HG03521 (cell line): ENCODE measurements at regions not wholly inside any gene's neighbourhood (a gene's known extent, or its start where the extent isn't known, plus 50 kb on each side); places are given as distances from the start of the nearest gene placed in this dataset.
"Not testable (repeated sequence)": the region's sequence is repeated elsewhere in the genome, so short reads cannot be mapped to it uniquely, and the experiment has no call there.

Experiments
- ATAC-seq: cut with Tn5 transposase; IDR thresholded peaks from one replicate; pipeline ENCODE4 v1.9.1; 2021; ENCODE audit warnings: mild to moderate bottlenecking, moderate library complexity; ENCODE audit not compliant: unreplicated experiment

DNA sequence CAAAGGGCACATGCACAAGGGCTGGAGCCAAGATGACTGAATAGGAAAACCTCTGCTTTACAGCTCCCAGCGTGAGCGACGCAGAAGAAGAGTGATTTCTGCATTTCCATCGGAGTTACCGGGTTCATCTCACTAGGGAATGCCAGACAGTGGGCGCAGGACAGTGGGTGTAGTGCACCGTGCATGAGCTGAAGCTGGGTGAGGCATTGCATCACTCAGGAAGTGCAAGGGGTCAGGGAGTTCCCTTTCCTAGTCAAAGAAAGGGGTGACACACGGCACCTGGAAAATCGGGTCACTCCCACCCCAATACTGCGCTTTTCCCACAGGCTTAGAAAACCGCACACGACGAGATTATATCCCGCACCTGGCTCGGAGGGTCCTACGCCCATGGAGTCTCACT lies 64.5 kb upstream of the HTR1E start:
- ATAC-seq: not testable (repeated sequence)

DNA sequence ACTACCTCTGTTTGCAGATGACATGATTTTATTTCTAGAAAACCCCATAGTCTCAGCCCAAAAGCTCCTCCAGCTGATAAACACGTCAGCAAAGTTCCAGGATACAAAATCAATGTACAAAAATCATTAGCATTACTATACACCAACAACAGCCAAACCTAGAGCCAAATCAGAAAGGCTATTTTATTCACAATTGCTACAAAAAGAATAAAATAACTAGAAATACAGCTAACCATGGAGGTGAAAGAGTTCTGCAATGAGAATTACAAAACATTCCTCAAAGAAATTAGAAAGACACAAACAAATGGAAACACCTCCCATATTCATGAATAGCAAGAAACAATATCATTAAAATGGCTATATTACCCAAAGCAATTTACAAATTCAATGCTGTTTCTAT lies 65.6 kb upstream of the HTR1E start:
- ATAC-seq: no peak

DNA sequence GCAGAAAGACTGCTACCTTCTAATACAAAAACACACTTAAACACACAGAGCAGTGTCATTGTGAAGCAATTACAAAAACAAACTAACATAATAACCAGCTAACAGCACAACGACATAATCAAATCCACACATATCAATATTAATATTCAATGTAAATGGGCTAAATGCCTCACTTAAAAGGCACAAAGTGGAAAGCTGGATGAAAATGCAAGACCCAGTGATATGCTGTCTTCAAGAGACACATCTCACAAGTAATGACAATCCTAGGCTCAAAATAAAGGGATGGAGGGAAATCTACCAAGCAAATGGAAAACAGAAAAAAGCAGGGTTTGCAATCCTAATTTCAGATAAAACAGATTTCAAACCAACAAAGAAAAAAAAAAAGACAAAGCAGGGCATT lies 67.8 kb upstream of the HTR1E start:
- no peak for ATAC-seq

DNA sequence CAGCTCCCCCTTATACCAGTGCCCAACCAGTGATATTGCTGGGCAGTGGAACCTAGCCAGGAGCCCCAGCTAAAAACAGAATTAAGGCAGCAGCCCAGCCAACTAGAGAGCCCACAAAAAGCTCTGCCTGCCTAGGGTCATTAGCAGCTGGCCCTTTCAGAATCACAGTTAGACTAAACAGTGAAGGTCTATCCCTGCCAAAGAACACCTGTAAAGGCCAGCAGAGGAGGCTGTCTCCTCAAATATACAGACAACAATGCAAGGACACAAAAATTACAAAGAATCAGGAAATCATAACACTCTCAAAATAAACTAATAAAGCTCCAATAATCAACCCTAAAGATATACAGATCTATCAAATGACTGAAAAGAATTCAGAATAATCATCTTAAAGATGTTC lies 77.8 kb upstream of the HTR1E start:
- no peak for ATAC-seq

DNA sequence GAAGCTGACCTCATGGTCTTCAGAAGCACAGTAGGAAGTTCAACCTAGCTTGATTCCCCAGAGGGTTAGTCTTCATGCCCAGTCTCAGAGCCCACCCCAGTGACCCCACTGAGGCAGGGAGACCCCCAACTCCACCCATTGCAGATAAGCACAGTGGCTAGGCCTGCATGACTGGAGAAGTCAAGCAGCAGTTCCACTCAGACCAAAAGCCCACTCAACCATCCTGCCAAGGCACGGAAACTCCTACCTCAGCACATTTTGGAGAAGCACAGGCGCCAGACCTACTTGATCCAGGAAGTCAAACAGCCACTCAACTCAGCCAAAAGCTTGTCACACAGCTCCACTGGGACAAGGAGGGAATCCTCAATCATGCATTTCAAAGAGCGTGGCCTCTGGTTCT lies 78.4 kb upstream of the HTR1E start:
- no peak for ATAC-seq

DNA sequence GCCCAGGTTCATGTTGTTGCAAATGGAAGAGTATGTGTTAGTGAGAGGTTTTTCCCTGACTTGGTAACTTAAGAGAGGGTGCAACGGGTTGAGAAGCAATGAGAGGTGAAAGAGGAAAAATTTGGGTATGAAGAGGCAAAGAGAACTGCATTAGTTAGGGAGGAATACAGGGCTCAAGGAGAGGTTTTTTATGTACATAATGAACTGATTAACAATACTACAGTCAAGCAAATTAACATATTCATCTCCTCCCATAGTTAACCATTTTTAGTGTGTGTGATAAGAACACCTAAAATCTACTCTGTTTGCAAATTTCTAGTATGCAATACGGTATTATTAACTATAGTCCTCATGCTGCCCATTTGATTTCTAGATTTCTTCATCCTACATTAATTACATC lies 79.5 kb upstream of the HTR1E start:
- no peak for ATAC-seq

DNA sequence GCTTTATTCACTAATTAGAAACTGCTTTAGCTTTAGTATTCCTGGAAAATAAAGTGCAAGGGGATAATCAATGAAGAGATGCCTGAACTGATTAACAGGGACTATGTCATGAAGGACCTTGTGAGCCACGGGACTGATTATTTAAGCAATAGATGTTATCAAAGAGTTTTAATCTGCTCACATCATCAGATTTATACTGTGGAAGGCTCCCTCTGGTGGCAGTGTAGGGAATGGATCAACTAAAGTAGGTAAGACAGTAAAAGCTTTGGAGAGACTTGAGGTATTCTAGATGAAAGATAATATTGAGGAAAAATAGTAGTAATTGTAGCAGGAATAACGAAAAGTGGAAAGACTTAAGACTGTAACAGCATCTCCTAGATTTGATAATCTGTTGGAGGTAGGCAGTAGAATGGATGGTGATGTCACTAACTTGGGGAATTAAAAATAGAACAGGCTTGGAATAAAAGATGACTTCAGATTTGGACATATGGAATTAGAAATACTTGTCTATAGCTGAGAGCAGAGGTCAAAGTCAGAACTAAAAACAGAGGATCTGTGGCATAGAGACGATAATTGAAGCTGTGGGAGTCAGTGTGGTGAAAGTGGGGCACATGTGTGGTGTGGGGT lies 80.3 kb upstream of the HTR1E start:
- no peak for ATAC-seq

DNA sequence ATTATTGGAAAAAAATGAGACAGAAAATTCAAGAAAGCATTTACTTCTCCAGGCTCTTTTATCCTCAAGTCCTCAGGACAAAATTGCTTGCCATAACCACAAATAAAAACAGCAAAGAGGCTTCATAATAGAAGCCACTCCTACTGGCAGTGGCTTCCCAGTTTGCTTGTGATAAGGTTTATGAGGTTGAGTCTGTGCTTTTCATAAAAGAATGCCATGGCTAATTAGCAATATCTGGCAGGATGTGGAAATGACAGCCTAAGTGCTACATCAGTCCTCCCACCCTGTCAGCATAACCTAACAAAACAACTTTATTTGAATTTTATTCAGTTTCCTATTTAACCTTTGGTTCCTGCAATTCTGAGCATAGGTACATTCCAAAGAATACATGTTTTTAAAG lies 80.9 kb upstream of the HTR1E start:
- no peak for ATAC-seq

DNA sequence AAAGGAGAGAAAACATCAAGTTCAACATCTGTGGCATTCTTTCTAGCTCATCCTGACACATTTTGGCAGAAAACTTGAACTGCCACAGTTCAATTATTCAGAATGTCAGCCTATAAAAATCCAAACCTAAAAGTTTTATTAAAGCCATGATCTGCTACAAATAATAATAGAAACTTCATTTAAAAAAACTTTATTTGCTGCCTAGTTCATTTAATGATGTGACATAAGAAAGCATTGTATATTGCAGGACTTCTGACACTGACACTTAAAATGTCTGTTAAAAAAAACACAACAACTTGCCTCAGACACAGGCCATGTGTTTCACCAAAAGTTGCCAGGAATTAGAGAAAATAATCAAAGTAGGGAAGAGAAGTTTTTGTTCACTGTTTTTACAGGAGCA lies 88.3 kb upstream of the HTR1E start:
- no peak for ATAC-seq

DNA sequence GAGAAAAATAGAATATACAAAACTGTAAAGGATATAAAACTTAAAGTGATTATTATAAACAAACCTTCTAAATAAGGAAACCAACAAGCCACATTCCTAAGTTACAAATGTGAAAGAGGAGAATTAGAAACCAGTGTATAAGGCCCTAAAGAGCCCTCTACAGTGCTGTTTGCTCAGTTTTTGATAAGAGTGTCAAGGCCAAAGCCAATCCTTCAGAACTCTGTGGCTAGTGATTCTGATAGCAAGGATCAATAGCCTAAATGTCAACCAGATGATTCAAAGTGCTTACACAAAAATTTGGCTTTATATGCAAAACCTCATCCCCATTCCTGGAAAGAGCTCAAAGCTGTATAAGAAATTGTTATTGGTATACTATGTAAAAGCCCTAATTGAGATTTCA lies 104.6 kb upstream of the HTR1E start:
- no peak for ATAC-seq

DNA sequence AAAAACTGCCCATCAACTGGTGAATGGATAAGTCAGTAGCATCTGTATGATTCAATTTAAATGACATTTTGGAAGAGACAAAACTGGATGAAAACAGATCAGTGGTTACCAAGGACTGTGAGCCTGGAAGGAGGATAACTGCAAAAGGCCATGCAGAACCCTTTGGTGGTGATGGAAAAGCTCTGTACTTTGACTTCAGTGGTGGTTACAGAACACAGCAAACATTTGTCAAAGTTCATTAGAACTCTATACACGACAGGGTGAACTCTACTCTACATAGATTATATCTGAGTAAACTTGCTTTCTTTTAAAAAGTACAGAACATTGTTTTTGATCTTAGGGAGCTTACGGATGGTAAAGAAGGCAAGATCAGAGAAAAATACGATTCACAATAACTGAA lies 111.9 kb upstream of the HTR1E start:
- ATAC-seq: no peak

DNA sequence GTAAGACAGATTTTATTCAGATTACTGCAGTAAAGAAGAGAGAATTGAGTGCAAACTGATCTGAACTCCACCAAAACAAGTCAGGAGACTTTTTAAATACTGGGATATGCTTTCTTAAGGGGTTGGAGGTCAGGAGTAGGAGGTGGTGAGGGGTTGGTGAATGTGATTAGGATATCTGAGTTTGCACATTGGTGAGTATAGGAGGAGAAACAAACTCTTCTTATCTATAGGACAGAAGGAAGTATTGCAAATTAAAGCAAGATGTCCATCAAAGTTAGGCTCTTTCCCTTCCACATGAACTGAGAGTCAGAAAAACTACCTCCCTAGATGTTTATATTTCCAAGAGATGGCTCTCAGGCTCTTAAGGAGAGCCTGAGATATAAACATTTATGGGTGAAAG lies 114.6 kb upstream of the HTR1E start:
- no peak for ATAC-seq

DNA sequence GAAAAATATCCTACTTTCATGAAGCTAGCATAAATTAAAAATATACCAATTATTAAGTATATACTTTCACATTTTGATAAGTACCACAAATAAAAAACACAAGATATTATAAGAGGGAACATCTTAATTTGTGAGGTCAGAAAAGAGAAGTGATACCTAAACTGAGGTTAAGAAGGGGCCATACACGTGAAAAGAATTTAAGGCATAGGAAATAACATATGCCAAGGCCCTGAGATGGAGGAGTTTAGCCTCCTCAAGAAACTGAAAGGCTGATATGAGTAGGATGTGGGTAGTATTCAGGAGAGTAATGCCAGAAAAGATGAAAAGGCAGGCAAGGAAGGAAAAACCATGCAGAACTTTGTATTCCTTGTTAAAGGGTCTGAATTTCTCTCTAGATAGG lies 116.6 kb upstream of the HTR1E start:
- ATAC-seq: no peak

DNA sequence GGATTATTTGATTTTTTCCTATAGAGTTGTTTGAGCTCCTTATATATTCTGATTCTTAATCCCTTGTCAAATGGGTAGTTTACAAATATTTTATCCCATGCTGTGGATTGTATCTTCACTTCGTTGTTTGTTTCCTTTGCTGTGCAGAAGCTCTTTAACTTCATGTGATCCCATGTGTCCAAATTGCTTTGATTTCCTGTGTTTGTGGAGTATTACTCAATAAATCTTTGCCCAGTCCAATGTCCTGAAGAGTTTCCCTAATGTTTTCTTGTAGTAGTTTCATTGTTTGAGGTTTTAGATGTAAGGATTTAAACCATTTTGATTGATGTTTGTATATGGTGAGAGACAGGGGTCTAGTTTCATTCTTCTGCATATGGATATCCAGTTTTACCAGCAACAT lies 143.7 kb upstream of the HTR1E start:
- ATAC-seq: no peak

DNA sequence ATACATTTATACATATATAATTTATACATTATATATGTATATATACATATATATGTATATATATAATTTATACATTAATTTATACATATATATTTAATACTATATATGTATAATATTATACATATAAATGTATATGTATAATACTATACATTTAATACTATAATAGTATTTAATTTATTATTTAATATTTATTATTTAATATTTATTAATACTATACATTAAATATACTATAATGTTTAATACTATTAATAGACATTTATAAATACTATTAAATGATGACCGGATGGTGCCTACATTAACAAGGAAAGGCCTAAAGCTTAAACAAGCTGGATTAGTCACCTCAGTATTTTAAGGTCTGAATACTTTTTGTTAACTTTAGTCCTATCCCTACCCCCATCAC lies 145.9 kb upstream of the HTR1E start:
- ATAC-seq: no peak

DNA sequence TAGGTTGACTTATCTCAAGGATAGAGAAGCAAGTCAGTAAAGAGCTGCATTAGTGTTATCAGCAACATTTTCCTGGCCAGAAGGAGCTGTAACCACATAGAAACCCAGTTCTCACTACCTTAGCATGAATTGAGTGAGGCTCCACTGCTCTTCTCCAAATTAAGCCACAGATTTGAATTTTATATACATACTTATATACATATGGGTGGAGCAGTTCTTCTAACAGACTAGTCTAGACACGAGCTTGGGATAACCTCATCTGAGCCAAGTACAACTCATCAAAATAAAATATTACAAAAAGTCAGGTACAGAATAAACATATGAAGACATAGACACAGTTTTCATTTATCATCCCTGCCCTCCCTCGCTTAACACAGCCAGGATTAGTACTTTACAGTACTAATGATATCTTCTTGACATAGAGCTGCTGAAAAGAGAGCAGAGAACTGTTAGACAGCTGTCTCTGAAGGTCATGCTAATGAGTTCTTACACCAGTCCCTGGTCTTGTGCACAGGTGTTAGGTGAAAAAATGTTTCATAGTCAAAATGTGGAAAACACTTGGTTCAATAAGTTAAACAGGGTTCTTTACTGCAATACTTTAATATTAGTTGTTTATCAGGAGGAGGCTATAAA lies 147.4 kb upstream of the HTR1E start:
- no peak for ATAC-seq

DNA sequence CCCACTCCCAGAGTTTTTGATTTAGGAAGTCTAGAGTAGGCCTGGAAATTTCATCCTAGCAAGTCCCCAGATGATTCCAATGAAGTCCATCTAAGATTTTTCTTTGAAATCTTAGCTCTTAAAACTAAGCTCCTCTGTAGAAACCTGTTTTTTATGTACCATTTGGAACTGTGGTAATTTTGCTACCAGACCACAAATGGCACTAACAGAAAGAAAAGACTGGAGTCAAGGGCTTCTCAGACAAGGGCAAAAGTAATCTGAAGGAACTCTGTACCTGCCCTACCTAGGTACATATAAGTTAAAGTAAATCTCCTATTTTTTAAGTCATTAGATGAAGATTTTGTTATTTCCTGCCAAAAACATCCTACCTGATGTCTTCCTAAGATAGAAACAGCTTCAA lies 155.0 kb upstream of the HTR1E start:
- ATAC-seq: no peak

DNA sequence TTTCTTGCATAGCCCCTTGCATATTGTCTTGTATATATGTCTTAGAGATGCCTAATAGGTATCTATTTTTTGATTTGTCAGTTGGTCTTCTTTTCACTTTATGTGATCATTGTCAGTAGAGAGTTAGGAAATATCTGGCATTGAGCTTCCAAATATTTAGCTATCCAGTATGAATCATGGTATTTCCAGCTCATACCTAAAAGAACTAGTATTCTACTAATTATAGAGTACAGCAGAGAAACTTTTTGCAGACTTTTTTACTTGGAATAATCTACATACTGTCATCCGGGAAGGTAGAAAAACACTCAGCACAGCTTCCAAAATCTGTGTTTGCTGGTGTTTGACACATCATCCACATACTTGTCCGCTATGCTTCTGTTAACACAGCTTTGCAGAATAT lies 156.4 kb upstream of the HTR1E start:
- no peak for ATAC-seq

DNA sequence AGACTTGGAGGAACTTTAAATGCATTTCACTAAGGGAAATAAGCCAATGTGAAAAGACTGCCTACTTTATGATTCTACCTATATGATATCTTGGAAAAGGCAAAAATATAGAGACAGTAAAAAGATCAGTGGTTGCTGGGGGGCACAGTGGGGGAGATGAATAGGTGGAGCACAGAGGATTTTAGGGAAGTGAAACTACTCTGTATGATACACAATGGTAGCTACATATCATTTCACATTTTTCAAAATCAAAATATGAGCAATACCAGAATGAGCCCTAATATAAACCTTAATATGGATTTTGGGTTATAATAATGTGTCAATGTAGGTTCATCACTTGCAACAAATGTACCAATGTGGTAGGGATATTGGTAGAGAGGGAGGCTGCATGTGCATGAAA lies 161.4 kb upstream of the HTR1E start:
- no peak for ATAC-seq

DNA sequence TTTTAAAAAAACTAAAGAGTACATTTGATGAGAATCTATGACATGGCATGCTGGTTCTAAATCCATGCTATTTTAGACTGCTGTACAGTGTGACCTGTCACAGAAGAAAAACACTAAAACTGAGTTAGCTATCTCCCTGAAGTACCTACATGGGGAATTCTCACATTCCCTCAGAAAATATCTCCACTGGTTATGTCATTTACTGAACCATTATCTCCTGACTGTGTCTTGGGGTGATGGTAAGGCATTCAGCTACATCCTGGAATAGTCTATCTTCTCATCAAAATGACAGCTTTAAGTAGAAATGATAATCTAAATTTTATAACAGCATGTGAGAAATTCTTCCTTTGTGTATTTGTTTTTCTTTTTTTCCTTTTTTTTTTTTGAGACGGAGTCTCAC lies 172.1 kb upstream of the HTR1E start:
- no peak for ATAC-seq

DNA sequence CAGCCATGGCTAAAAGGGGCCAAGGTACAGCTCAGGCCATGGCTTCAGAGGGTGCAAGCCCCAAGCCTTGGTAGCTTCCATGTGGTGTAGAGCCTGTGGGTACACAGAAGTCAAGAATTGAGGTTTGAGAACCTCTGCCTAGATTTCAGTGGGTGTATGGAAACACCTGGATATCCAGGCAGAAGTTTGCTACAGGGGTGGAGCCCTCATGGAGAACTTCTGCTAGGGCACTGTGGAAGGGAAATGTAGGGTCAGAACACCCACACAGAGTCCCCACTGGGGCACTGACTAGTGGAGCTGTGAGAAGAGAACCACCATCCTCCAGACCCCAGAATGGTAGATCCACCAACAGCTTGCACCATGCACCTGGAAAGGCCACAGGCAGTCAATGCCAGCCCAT lies 177.4 kb upstream of the HTR1E start:
- not testable (repeated sequence) for ATAC-seq

DNA sequence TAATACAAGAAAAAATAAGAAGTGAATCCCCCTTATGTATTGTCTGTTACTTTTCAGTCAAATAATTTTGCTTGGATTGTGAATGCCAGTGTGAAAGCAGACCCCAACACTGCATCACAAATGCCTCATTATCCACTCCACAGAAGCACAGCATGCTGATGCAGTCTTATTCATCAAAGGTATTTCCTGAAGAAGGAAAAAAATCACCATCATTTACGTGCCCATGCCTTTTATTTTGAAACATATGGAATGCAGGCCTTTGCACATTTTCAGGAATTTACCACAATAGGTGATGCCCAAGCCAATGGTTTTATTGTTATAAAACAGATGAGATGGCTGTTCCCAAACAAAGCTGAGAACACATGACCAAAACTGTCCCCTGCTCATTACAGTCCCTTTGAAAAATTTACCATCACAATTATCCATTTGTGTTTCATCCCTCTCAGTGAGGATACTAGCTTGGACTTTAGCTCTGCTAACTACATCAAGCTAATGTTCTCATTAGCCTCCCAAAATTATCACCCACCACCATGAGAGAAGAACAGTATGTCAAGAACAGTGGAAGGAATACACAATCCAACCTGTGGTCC lies 180.6 kb upstream of the HTR1E start:
- no peak for ATAC-seq

DNA sequence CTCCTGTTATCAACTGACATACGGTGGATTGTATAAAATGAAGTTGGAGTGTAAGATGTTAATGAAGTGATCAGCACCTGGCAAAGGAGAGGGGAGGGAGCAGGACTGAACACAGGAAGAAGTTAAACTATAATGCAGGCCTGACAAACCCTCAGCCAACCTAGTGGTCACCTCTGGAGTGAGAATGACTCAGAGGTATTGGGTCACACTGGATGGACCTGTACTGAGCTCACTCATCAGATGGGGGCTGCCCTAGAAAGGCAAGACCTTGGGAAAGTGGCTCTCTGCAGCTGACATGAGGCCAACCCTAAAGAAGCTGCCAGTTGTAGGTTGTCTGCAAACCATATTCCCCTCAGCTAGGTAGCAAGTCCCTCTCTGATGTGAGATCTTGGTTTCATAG lies 193.3 kb upstream of the HTR1E start:
- no peak for ATAC-seq
